ENCODE measurements at regions not wholly inside any gene's neighbourhood (a gene's known extent, or its start where the extent isn't known, plus 50 kb on each side); places are given as distances from the start of the nearest gene placed in this dataset.
"Not testable (repeated sequence)": the region's sequence is repeated elsewhere in the genome, so short reads cannot be mapped to it uniquely, and the experiment has no call there.

GRCh38 chr10:56547163-56547562 is 186.1 kb upstream of the ZWINT start:
- DNase-seq = no peak

GRCh38 chr10:56537984-56538383 is 176.9 kb upstream of the ZWINT start:
- no peak for DNase-seq

GRCh38 chr10:56522166-56522565 is 161.1 kb upstream of the ZWINT start:
- no peak for DNase-seq

- no peak for DNase-seq
Observed at GRCh38 chr10:56508562-56508961, 147.5 kb upstream of the ZWINT start.

- no peak for DNase-seq
Observed at GRCh38 chr10:56507033-56507432, 146.0 kb upstream of the ZWINT start.

- no peak for DNase-seq
Observed at GRCh38 chr10:56505555-56505954, 144.5 kb upstream of the ZWINT start.

GRCh38 chr10:56496186-56496486 is 135.1 kb upstream of the ZWINT start:
- no peak for DNase-seq

GRCh38 chr10:56487746-56488145 is 126.7 kb upstream of the ZWINT start:
- no peak for DNase-seq

GRCh38 chr10:56481521-56482091 is 120.5 kb upstream of the ZWINT start:
- no peak for DNase-seq

GRCh38 chr10:56472978-56473377 is 111.9 kb upstream of the ZWINT start:
- no peak for DNase-seq

- DNase-seq = no peak
Observed at GRCh38 chr10:56470701-56471100, 109.6 kb upstream of the ZWINT start.

GRCh38 chr10:56469482-56469881 is 108.4 kb upstream of the ZWINT start:
- DNase-seq = no peak

- no peak for DNase-seq
Observed at GRCh38 chr10:56466005-56466404, 104.9 kb upstream of the ZWINT start.

- DNase-seq = no peak
Observed at GRCh38 chr10:56449770-56450169, 88.7 kb upstream of the ZWINT start.

- DNase-seq = not testable (repeated sequence)
Observed at GRCh38 chr10:56447613-56448012, 86.6 kb upstream of the ZWINT start.

GRCh38 chr10:56441337-56441736 is 80.3 kb upstream of the ZWINT start:
- not testable (repeated sequence) for DNase-seq
